Smooth muscle cell (in vitro differentiated cells): ENCODE measurements at regions not wholly inside any gene's neighbourhood (a gene's known extent, or its start where the extent isn't known, plus 50 kb on each side); places are given as distances from the start of the nearest gene placed in this dataset.

ENCODE experiments used
- DNase-seq: peaks from one replicate; lab custom pipeline; 2025; ENCODE audit not compliant: unreplicated experiment; lab: John Stamatoyannopoulos, UW
- H2AFZ ChIP-seq: fragments of 200-600 bp; sonication (generic); 2 replicates; pipeline ENCODE4 v1.6.0; 2016; ENCODE audit warnings: antibody characterized with exemption, low read depth, mild to moderate bottlenecking
- H3F3A ChIP-seq: fragments of 200-600 bp; sonication (generic); 2 replicates; pipeline ENCODE4 v1.6.0; 2017; ENCODE audit warnings: antibody characterized with exemption, low read depth
- H3K27ac ChIP-seq: fragments of 200-600 bp; sonication (generic); 2 replicates; pipeline ENCODE4 v1.5.1; 2016; ENCODE audit warnings: low read depth, mild to moderate bottlenecking
- H3K27me3 ChIP-seq: fragments of 200-600 bp; sonication (generic); 2 replicates; pipeline ENCODE4 v1.6.1; 2016; ENCODE audit warnings: low read depth, mild to moderate bottlenecking
- H3K36me3 ChIP-seq: fragments of 200-600 bp; sonication (generic); 2 replicates; pipeline ENCODE4 v1.5.1; 2016; ENCODE audit warnings: low read depth
- H3K4me1 ChIP-seq: fragments of 200-600 bp; sonication (generic); 2 replicates; pipeline ENCODE4 v1.5.1; 2016; ENCODE audit warnings: low read depth
- H3K4me2 ChIP-seq: fragments of 200-600 bp; sonication (generic); 2 replicates; pipeline ENCODE4 v1.6.0; 2016; ENCODE audit warnings: mild to moderate bottlenecking
- H3K4me3 ChIP-seq: fragments of 200-600 bp; sonication (generic); 2 replicates; pipeline ENCODE4 v1.5.1; 2016; ENCODE audit warnings: mild to moderate bottlenecking
- H3K79me2 ChIP-seq: fragments of 200-600 bp; sonication (generic); 2 replicates; pipeline ENCODE4 v1.6.0; 2016; ENCODE audit warnings: low read depth, mild to moderate bottlenecking
- H3K9ac ChIP-seq: fragments of 200-600 bp; sonication (generic); 2 replicates; pipeline ENCODE4 v1.6.0; 2016; ENCODE audit warnings: low read depth
- H3K9me3 ChIP-seq: fragments of 200-600 bp; sonication (generic); replicated peaks from 2 replicates; pipeline ENCODE4 v1.5.1; 2016; ENCODE audit warnings: low read depth
- H4K20me1 ChIP-seq: fragments of 200-600 bp; sonication (generic); 2 replicates; pipeline ENCODE4 v1.6.0; 2016; ENCODE audit warnings: low read depth
- CTCF ChIP-seq: fragments of 200-600 bp; sonication (generic); IDR thresholded peaks from 2 replicates; pipeline ENCODE4 v1.5.1; 2017; ENCODE audit warnings: borderline replicate concordance, mild to moderate bottlenecking, antibody characterized with exemption; ENCODE audit not compliant: insufficient read depth, poor library complexity, severe bottlenecking
- WGBS: methylation state at CpG from one replicate; pipeline ENCODE4 v1.1.7; 2016; ENCODE audit warnings: low lambda C conversion rate; 5-methylcytosine and 5-hydroxymethylcytosine counted together

- Histone ChIP-seq H3K4me2 (no peak overlapping the region), H3K36me3 (no peaks in the 10 kb centered on the region), H3K27ac (no peak overlapping the region), H3K27me3 (no peaks in the 10 kb centered on the region), H3K4me3 (no peak overlapping the region), H3K4me1 (no peaks in the 10 kb centered on the region), H4K20me1 (no peaks in the 10 kb centered on the region), H3K79me2 (no peaks in the 10 kb centered on the region), H3K9ac (no peak overlapping the region), H3K9me3 (no peaks in the 10 kb centered on the region), H2AFZ (no peak overlapping the region), H3F3A (no peaks in the 10 kb centered on the region)
- no peak for DNase-seq
- 88% methylated on average over 26 of the region's 26 CpGs for WGBS
- TF ChIP-seq CTCF: no peak
These were observed 1176.4 kb downstream of the BRD1 start for GRCh38 chr22:48651036-48651890.

GRCh38 chr22:48650323-48651035 is 1177.2 kb downstream of the BRD1 start:
- Histone ChIP-seq H3F3A (no peaks in the 10 kb centered on the region), H3K27ac (no peak overlapping the region), H4K20me1 (peaks cover 2% of the 10 kb centered on the region), H2AFZ (no peak overlapping the region), H3K9ac (no peak overlapping the region), H3K9me3 (no peaks in the 10 kb centered on the region), H3K4me3 (no peak overlapping the region), H3K4me2 (no peak overlapping the region), H3K27me3 (no peaks in the 10 kb centered on the region), H3K36me3 (no peaks in the 10 kb centered on the region), H3K4me1 (no peaks in the 10 kb centered on the region), H3K79me2 (no peaks in the 10 kb centered on the region)
- WGBS: 94% methylated on average over 17 of the region's 17 CpGs
- TF ChIP-seq CTCF: no peak
- no peak for DNase-seq

GRCh38 chr22:48649466-48649865 is 1178.2 kb downstream of the BRD1 start:
- Histone ChIP-seq H3K9me3 (no peaks in the 10 kb centered on the region), H2AFZ (no peak overlapping the region), H3K9ac (no peak overlapping the region), H3F3A (no peaks in the 10 kb centered on the region), H3K27me3 (no peaks in the 10 kb centered on the region), H3K27ac (no peak overlapping the region), H3K4me2 (no peak overlapping the region), H3K4me1 (no peaks in the 10 kb centered on the region), H3K36me3 (no peaks in the 10 kb centered on the region), H3K79me2 (no peaks in the 10 kb centered on the region), H3K4me3 (no peak overlapping the region), H4K20me1 (peaks cover 12% of the 10 kb centered on the region)
- TF ChIP-seq CTCF: no peak
- DNase-seq: no peak
- WGBS: 92% methylated on average over 15 of the region's 16 CpGs
